Ascending aorta (tissue), 2 donors: ENCODE measurements at regions not wholly inside any gene's neighbourhood (a gene's known extent, or its start where the extent isn't known, plus 50 kb on each side); places are given as distances from the start of the nearest gene placed in this dataset.
A peak's percentile ranks its signal among the peaks of the same experiment; 100 is the strongest.

Experiments used
- DNase-seq, 2 donors: peaks; one replicate each; pipeline ENCODE4 v3.0.0-alpha.2; 2019; ENCODE audit warnings: low spot score in 2 of 2
- H3K27ac ChIP-seq, 2 donors: fragments of 200-600 bp; sonication (generic); one replicate each; pipeline ENCODE4 v1.5.1; 2016 to 2017; ENCODE audit warnings: mild to moderate bottlenecking in 1 of 2
- H3K27me3 ChIP-seq: fragments of 200-600 bp; sonication (generic); one replicate; pipeline ENCODE4 v1.5.1; 2017
- H3K36me3 ChIP-seq, 2 donors: fragments of 200-600 bp; sonication (generic); one replicate each; pipeline ENCODE4 v1.5.1; 2016
- H3K4me1 ChIP-seq, 2 donors: fragments of 200-600 bp; sonication (generic); one replicate each; pipeline ENCODE4 v1.5.1; 2016 to 2017; ENCODE audit warnings: mild to moderate bottlenecking in 1 of 2
- H3K4me3 ChIP-seq, 2 donors: fragments of 200-600 bp; sonication (generic); one replicate each; pipeline ENCODE4 v1.5.1; 2016 to 2017; ENCODE audit warnings: mild to moderate bottlenecking in 1 of 2
- H3K9me3 ChIP-seq, 2 donors: fragments of 200-600 bp; sonication (generic); one replicate each; pipeline ENCODE4 v1.5.1; 2016
- CTCF ChIP-seq, 3 experiments: fragments of 200-600 bp in 2 of 3; fragments of 450-650 bp in 1 of 3; sonication (generic) in 2 of 3; IDR thresholded peaks; one replicate each; pipeline ENCODE4 v1.5.1; 2016 to 2019; ENCODE audit warnings: antibody characterized with exemption in 3 of 3, mild to moderate bottlenecking in 1 of 3, moderate library complexity in 1 of 3
- intact Hi-C: fragments of 100-400 bp; cut with DNase I; formaldehyde crosslinking; loops from one replicate; pipeline ENCODE4 v1.15.1; 2023

- DNase-seq = no peak
- intact Hi-C loops = no loop called here
- no peaks in the 10 kb centered on the region for H3K4me1 ChIP-seq
Measured at GRCh38 chr13:80055847-80056246, 285.1 kb downstream of the SPRY2 start.

GRCh38 chr13:80054806-80055205 is 286.1 kb downstream of the SPRY2 start:
- H3K36me3 ChIP-seq = no peaks in the 10 kb centered on the region
- intact Hi-C loops = no loop called here
- DNase-seq = no peak
- no peaks in the 10 kb centered on the region for H3K4me1 ChIP-seq
- no peak overlapping the region for H3K4me3 ChIP-seq
- H3K9me3 ChIP-seq = no peaks in the 10 kb centered on the region
- H3K27ac ChIP-seq = no peak overlapping the region
- H3K27me3 ChIP-seq = no peaks in the 10 kb centered on the region
- no peak for TF ChIP-seq CTCF (IDR thresholded peaks at IDR 0.05)

More at GRCh38 chr13:80055847-80056246, 285.1 kb downstream of the SPRY2 start:
- no peak for TF ChIP-seq CTCF (IDR thresholded peaks at IDR 0.05)
- no peak overlapping the region for H3K4me3 ChIP-seq
- H3K9me3 ChIP-seq = no peaks in the 10 kb centered on the region
- H3K27ac ChIP-seq = no peak overlapping the region
- H3K36me3 ChIP-seq = no peaks in the 10 kb centered on the region
- no peaks in the 10 kb centered on the region for H3K27me3 ChIP-seq

GRCh38 chr13:80052286-80052685 is 288.6 kb downstream of the SPRY2 start:
- H3K27me3 ChIP-seq = no peaks in the 10 kb centered on the region
- peaks cover 7 to 16% of the 10 kb centered on the region in 2 donors for H3K4me1 ChIP-seq
- DNase-seq = no peak
- H3K27ac ChIP-seq = no peak overlapping the region
- no peaks in the 10 kb centered on the region for H3K9me3 ChIP-seq
- H3K4me3 ChIP-seq = no peak overlapping the region
- H3K36me3 ChIP-seq = no peaks in the 10 kb centered on the region
- TF ChIP-seq CTCF (IDR thresholded peaks at IDR 0.05) = no peak
- intact Hi-C loops = no loop called here

- no peaks in the 10 kb centered on the region for H3K36me3 ChIP-seq
- no peak overlapping the region for H3K27ac ChIP-seq
- intact Hi-C loops = no loop called here
- no peaks in the 10 kb centered on the region for H3K27me3 ChIP-seq
- no peaks in the 10 kb centered on the region for H3K9me3 ChIP-seq
- peaks cover 7 to 16% of the 10 kb centered on the region in 2 donors for H3K4me1 ChIP-seq
- DNase-seq = no peak
- TF ChIP-seq CTCF (IDR thresholded peaks at IDR 0.05) = no peak
- H3K4me3 ChIP-seq = no peak overlapping the region
Measured at GRCh38 chr13:80050252-80050651, 290.7 kb downstream of the SPRY2 start.

GRCh38 chr13:80048802-80049201 is 292.1 kb downstream of the SPRY2 start:
- TF ChIP-seq CTCF (IDR thresholded peaks at IDR 0.05) = no peak
- Histone ChIP-seq H3K27ac (peak overlapping the region; percentile 54 to 70), H3K4me1 (peaks cover 7 to 16% of the 10 kb centered on the region in 2 donors), H3K9me3 (no peaks in the 10 kb centered on the region), H3K4me3 (peak overlapping the region in 1 of 2 donors; percentile 28), H3K36me3 (no peaks in the 10 kb centered on the region), H3K27me3 (no peaks in the 10 kb centered on the region)
- intact Hi-C loops = loop anchor here (5.0 kb wide), 4 partner anchors 33 to 293 kb away; partner anchors contain the start of gene SPRY2
- peak; percentile 90 to 96 for DNase-seq

GRCh38 chr13:80048030-80048429 is 292.9 kb downstream of the SPRY2 start:
- Histone ChIP-seq H3K4me1 (peaks cover 7 to 16% of the 10 kb centered on the region in 2 donors), H3K27ac (peak overlapping the region; percentile 54 to 70), H3K36me3 (no peaks in the 10 kb centered on the region), H3K27me3 (no peaks in the 10 kb centered on the region), H3K9me3 (no peaks in the 10 kb centered on the region), H3K4me3 (no peak overlapping the region)
- intact Hi-C loops = loop anchor here (5.0 kb wide), 4 partner anchors 34 to 294 kb away; partner anchors contain the start of gene SPRY2
- no peak for TF ChIP-seq CTCF (IDR thresholded peaks at IDR 0.05)
- no peak for DNase-seq
